ENCODE measurements at regions not wholly inside any gene's neighbourhood (a gene's known extent, or its start where the extent isn't known, plus 50 kb on each side); places are given as distances from the start of the nearest gene placed in this dataset.

GRCh38 chr9:761793-762560 lies 79.5 kb upstream of the DMRT1 start:
- TF ChIP-seq YY1 (IDR thresholded peaks at IDR 0.05; ENCODE audit: insufficient read depth, insufficient read length) (no peak), ZNF274 (IDR thresholded peaks at IDR 0.05; ENCODE audit: low read depth, low read length) (no peak)

Measured in NT2/D1 (cell line).